HG02588 (cell line): ENCODE measurements at regions not wholly inside any gene's neighbourhood (a gene's known extent, or its start where the extent isn't known, plus 50 kb on each side); places are given as distances from the start of the nearest gene placed in this dataset.
A peak's percentile ranks its signal among the peaks of the same experiment; 100 is the strongest.
"Not testable (repeated sequence)": the region's sequence is repeated elsewhere in the genome, so short reads cannot be mapped to it uniquely, and the experiment has no call there.

Experiments
- ATAC-seq: cut with Tn5 transposase; IDR thresholded peaks from one replicate; pipeline ENCODE4 v1.9.1; 2021; ENCODE audit warnings: mild to moderate bottlenecking, moderate library complexity; ENCODE audit not compliant: unreplicated experiment

GRCh38 chr12:25384038-25384892, 133.5 kb upstream of the KRAS start:
- no peak for ATAC-seq

- ATAC-seq: no peak
These were observed 131.8 kb upstream of the KRAS start for GRCh38 chr12:25382311-25383106.

GRCh38 chr12:25377469-25378177, 126.9 kb upstream of the KRAS start:
- peak; percentile 71 for ATAC-seq

GRCh38 chr12:25376985-25377384, 126.3 kb upstream of the KRAS start:
- ATAC-seq: no peak

- no peak for ATAC-seq
These were observed 125.7 kb upstream of the KRAS start for GRCh38 chr12:25376407-25376806.

- ATAC-seq: no peak
These were observed 122.5 kb upstream of the KRAS start for GRCh38 chr12:25372969-25373817.

- no peak for ATAC-seq
These were observed 121.3 kb upstream of the KRAS start for GRCh38 chr12:25372002-25372401.

GRCh38 chr12:25368557-25368956, 117.8 kb upstream of the KRAS start:
- no peak for ATAC-seq

GRCh38 chr12:25366122-25366521, 115.4 kb upstream of the KRAS start:
- ATAC-seq: no peak

- ATAC-seq: no peak
These were observed 114.6 kb upstream of the KRAS start for GRCh38 chr12:25365340-25365730.

GRCh38 chr12:25364529-25365339, 114.0 kb upstream of the KRAS start:
- peak; percentile 88 for ATAC-seq

- no peak for ATAC-seq
These were observed 111.9 kb upstream of the KRAS start for GRCh38 chr12:25362646-25363045.

- ATAC-seq: no peak
These were observed 110.8 kb upstream of the KRAS start for GRCh38 chr12:25361511-25361910.

GRCh38 chr12:25357595-25357994, 106.9 kb upstream of the KRAS start:
- no peak for ATAC-seq

GRCh38 chr12:25352942-25353341, 102.2 kb upstream of the KRAS start:
- ATAC-seq: not testable (repeated sequence)

- ATAC-seq: no peak
These were observed 101.6 kb upstream of the KRAS start for GRCh38 chr12:25352083-25352918.

GRCh38 chr12:25348593-25348895, 97.8 kb upstream of the KRAS start:
- no peak for ATAC-seq

GRCh38 chr12:25347716-25348592, 97.2 kb upstream of the KRAS start:
- no peak for ATAC-seq
